Activated gamma-delta T cell treated with anti-CD3 and anti-CD28 coated beads, Interleukin-2, amount 50 U/mL, for 16 hours (primary cell): ENCODE measurements at regions not wholly inside any gene's neighbourhood (a gene's known extent, or its start where the extent isn't known, plus 50 kb on each side); places are given as distances from the start of the nearest gene placed in this dataset.

Experiments used
- DNase-seq: peaks from one replicate; pipeline ENCODE4 v3.0.0-alpha.2; 2020; ENCODE audit warnings: low read depth

DNA sequence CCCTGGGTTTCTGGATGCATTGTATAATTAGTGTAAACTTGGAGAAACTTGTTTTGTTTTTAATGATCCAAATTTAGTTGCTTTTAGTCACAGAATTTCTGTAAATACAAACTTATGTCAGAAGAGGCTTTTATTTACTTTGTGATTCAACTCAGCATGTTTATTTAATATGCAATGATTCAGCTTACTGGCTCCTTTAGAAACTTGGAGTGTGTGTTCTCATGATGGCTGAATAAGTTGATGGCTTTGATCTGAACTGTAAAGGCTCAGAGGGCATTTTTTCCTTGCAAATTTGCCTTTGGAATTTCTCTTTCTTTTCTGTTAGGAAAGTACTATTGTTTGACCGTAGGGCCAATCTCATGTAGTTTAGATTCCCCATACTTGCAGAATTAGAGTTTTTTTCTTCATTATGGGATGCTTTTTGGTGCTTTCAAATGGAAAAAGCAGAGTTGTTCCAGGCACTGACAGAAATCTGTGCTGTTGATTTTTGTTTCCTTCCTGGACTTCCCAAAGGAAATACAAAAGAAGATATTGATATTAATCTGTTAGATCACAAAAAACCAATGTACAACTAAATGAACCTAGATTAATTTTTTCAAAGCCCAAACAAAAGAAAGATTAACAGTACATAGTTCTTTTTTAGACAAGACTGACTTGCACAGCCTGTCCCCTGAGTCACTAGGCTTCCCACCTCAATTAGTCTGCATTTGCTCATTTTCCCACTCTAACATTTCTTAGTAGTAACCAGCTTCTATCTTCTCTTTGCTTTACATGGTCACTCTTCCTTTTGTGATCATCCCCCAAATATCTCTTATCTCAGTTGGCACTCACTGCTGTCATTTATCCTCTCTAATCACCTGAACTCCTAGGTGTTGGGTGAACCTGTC, 96.8 kb upstream of the AGR3 start:
- no peak for DNase-seq

GRCh38 chr7:16980539-16980938, 98.8 kb upstream of the AGR3 start:
- DNase-seq = no peak

- DNase-seq = no peak
Measured at GRCh38 chr7:16982640-16983350, 101.0 kb upstream of the AGR3 start.

DNA sequence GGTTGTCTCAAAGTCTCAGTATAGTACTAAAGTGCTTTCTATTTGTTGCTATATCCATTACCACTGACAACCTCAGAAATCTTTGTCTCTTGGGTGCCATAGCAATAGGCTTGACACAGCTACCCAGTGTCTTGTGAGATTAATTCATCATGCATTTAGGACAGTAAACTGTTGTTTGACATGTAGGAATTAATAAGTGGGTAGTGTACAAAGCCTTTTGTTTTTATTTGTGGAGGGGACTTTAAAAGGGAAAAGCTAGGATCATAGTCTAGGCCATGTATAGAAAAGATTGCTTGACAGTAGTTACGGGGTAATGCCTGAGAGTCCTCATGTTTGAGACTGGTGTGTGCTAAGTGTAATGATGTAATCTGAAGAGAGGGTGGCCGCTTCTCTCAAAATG, 102.6 kb upstream of the AGR3 start:
- no peak for DNase-seq

DNA sequence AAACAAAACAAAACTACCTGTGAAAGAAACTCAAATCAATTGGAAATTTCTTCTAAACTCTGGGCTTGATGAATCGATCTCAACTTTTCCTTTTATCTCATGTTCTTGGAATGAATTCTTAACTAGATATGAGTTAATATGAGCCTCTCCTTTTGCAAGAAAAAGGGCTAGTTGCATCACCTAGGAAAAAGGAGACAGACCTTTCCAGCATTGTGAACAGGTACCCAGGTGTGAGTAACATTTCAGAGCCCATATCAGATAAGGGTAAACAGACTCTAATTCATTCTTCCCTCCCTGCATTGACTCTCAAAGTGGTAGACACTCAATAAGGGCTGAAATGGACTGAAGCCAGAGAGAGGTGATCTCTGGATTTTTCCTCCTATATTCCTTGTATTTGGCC, 103.8 kb upstream of the AGR3 start:
- no peak for DNase-seq

DNA sequence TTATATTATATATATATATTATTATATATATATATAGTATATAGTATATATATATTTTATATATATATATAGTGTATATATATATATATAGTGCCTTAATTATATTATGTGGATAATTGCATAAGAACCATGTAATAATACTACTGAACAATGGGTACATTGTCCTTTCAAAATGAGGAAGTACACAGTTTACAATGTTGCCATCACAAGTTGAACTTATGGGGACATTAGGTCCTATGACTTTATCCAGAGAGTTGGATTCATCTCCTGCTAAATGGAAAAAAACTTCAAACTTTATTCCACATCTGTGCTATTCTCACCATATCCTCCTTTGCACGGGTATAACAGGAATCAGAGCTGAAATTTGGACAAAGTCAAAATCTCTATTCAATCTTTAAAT, 105.0 kb upstream of the AGR3 start:
- DNase-seq = no peak

DNA sequence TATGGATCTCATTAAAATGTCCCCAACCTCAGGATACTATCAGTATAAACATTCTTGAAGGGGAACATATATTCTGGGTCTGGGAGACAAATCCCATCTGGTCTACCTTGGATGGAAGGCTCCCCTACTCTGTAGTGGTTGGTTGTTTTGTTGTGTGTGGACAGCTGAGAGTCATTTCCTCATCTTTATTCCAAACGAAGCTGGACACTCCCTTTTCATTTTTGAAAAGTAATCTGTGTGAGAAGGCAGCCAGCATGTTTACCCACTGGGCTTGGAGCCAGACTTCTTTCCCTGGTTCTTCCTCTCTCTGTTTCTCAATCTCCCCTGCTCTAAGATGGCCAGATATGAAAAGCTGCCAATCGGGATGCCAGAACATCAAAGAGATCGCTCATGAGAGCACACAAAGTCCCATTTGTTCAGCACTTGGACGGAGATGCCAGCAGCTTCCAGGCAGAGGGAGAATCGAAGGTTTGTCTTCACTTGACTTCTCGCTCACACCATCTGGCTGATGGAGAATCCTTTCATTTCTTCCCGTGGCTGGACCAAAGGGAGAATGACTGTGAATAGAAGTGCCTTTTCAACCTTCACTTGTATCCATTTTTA, 108.1 kb upstream of the AGR3 start:
- no peak for DNase-seq

DNA sequence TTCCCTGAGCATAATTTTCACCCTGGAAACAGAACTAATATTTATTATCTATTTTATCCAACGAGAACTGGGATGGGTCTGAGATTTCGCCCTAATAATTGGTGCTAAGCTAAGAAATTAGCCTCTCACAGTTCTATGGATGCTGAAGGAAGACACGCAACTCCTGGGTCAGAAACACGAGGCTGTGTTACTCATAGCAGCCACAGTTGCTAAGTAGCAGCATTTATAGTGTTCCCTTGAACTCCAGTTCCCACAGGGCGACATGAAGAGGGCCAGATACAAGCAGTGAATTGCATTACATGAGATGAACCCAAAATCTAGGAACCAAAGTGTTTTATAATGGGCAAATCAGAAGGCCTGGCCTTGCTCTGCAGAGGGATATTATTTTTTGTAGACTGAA, 109.8 kb upstream of the AGR3 start:
- no peak for DNase-seq

- DNase-seq = no peak
Measured at GRCh38 chr7:16993543-16993942, 111.8 kb upstream of the AGR3 start.

GRCh38 chr7:16998481-16999051, 116.8 kb upstream of the AGR3 start:
- DNase-seq = no peak

DNA sequence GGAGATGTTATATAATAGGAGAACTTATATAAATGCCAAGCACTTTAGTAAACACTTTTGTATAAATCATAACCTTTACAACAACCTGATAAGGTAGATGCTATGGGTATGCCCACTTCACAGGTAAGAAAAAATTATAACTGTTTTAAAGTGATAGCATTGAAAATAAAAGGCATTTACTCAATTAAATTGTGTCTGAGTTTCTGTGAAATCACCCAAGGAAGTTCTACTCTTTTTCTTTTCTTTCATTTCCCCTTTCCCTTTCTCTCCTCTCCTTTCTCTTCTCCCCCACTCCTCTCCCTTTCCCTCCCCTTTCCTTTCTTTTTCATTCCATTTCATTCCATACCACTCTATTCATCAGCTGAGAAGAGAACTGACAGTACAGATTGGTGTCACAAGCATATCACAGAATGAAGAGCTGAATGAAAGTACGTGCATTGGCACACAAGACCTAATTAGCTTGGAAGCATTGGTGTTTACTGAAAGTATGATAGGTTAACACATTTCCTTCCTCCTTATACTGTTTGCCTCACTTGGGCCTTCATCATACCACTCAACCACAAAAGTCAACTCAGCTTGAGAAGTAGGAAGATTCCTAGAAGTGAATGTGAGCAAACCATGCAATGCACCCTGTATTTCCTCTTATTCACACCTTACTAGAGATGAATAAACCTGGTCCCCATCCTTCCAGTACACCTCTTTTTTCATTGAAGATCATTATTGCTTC, 117.9 kb upstream of the AGR3 start:
- DNase-seq = no peak

GRCh38 chr7:17005271-17005670, 123.5 kb upstream of the AGR3 start:
- DNase-seq = no peak

- no peak for DNase-seq
Measured at GRCh38 chr7:17007841-17008240, 126.1 kb upstream of the AGR3 start.

- DNase-seq = no peak
Measured at GRCh38 chr7:17009007-17009719, 127.4 kb upstream of the AGR3 start.

DNA sequence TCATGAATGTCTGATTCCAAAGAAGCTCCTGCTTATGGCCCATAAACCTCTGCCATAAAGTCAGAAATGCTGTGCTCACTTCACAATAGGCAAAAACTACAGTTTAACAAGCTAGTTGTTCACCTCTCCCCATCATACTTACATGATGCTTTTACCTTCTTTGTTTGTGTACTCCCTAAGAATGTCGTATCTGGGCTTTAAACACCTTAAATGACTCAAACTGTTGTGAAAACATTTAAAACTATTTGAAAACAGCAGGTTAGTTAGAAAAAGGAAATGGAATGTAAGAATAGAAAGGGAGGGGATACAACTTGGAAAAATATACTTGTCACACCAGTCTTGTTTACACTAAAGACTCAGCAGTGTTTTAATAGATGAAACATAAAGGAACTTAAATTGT, 128.2 kb upstream of the AGR3 start:
- DNase-seq = no peak

GRCh38 chr7:17010637-17011300, 129.0 kb upstream of the AGR3 start:
- DNase-seq = no peak

DNA sequence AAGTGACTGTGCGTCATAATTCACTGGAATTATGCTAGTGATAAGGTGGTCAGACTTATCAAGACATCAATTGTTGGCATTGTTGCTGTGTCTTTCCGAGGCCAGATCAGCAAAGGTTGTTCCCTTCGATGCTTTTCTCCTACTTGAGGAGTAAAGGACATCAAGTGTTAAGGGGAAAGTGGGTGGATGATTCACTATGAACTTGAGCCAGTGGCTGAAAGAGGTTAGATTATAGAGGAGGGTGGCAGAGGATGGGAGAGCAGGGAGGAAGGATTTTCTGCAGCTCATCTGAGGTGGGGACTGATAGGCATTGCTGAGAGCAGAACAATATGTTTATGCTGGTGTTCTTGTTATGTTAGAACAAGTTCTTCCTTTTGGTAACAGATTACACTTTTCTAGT, 131.4 kb upstream of the AGR3 start:
- DNase-seq = no peak

- DNase-seq = no peak
Measured at GRCh38 chr7:17014686-17015085, 132.9 kb upstream of the AGR3 start.

GRCh38 chr7:17015598-17016031, 133.8 kb upstream of the AGR3 start:
- DNase-seq = no peak

DNA sequence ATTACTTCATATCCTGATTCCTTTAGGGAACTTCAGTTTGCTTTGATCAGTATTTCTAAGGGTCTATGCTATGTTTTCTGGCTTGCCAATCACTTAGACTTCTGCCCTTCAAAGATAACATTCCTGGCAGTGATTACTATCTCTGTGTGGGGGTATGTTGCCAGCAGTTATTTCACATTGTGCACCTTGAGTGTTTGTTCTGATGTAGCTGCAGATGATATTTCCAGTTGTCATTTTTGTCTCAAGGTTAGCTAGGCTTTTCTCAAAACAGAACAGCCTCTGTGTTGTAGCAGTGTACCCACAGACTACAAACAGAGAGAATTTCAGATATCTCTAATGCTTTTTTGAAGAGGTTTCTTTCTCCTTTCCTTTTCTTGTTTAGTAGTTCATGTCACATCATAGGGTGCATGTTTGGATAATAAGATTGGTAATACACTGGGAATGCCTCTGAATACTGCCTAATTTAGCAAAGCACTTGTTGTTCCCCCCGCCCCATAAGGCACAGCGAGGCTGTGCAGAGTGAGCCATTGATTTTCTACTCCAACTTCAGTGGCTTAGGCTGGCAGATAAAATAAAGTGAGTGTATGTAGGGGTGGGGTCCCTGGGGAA, 134.7 kb upstream of the AGR3 start:
- no peak for DNase-seq
